NOMO-1 treated with DMSO at 0.1 percent for 48 hours (cell line): ENCODE measurements at regions not wholly inside any gene's neighbourhood (a gene's known extent, or its start where the extent isn't known, plus 50 kb on each side); places are given as distances from the start of the nearest gene placed in this dataset.

Experiments
- DNase-seq: peaks from one replicate; lab custom pipeline; 2025; ENCODE audit not compliant: unreplicated experiment; lab: John Stamatoyannopoulos, UW

DNA sequence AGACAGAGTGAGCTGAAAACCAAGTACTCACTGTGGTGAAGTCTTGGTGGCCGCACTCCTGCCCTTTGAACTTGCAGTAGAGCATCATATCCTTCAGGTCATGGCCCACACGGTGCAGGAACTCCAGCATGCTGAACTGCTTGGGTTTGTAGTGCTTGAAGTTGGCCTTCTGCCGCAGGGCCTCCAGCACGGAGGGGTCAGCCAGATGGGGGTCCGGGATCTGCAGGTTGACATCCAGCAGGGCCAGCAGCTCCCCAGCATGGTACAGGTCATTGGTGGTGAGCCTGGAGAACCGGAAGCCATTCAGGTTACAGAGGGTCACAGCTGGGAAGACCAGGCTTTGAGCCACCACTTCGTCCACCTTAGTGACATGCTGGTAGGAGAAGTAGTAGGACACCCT, 99.1 kb upstream of the CCL2 start:
- no peak for DNase-seq

DNA sequence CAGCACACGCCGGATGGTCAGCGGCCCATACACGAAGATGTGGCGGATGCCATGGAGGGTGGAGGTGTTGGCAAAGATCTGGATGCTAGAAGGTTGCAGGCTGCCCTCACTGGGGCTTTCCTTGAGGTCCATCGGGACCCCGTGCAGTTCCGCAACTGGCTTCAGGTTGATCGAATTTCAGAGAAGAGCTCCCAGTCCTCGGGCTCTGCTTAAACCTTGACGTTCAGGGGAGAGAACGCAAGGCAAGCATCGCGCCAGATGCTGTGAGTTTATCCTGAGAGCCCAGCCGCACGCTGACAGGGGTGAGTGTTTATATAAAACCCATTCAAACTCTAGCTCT, 98.7 kb upstream of the CCL2 start:
- no peak for DNase-seq

DNA sequence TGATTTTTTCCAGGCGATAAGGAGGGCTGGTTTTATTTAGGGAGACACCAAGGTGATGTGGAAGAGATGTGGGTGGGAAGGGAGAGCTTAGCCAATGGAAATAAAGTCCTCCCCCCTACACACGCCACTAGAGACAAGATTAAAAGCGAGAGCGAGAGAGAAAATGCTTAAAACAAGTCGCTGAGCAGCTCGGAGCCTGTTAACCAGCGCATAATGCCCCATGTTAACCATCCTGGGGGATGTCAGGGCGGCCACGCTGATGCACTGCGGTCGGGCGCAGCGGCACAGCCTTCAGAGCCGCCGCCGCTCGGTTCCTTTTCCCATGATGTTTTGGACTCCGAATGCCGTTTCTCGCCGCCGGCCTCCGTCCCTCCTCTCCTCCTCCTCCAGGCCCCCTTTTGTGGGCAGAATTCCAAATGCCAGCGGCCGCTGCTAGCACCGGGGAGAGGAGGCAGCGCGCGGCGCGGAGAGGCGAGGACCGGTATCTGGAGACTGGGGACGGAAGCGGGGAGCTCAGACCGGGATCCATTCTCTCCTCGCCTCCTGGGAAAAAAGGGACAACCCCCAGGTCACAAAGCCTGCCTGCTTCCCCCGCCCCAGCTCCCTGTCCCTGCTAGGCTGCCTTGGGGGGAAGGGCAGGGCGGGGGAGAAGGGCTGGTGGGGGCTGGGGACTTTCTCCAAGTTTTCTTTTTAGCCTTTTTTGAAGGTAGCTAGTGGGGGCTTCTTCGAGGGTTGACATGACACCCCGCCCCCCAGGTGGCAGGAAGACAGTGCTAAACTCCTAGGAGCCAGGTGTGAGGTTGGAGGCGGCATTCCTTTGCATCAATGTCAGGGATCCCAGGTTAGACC, 98.1 kb upstream of the CCL2 start:
- DNase-seq: no peak

DNA sequence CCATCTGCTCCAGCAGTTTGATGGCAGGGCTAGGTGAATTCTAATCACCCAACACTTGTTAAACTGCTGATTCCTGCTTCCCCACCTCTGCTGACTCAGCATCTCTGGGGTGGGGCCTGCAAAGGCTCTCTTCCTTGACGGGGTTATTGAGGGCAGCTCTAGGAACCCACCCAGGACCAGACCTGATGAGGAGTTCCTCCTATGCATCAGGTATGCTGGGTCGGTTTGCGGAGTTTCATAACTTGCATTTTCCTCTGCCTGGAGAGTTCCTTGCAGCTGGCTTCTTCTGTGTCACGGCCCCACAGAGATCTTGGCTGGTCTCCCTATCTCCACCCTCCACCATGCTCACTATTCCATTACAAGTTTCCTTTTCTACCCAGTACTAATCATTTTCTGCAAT, 93.4 kb upstream of the CCL2 start:
- no peak for DNase-seq

DNA sequence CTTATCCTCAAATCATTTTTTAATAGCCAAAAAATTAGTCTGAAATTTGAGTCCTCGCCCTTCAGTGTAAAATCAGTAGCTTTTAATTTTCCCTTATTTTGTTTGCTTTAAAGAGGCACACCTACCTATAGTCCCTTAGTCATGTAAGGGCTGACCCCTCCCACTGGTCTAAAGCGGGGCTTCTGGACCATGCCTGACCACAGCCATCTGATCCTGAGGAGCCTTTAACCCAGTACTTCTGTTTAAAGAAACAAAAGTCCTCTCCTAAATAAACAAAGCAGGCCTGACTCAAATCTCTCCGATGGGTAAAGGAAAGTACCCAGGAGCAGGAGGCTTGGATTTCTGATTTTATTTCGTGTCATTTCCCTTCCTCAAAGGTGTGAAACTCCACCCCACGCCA, 92.0 kb upstream of the CCL2 start:
- DNase-seq: no peak

DNA sequence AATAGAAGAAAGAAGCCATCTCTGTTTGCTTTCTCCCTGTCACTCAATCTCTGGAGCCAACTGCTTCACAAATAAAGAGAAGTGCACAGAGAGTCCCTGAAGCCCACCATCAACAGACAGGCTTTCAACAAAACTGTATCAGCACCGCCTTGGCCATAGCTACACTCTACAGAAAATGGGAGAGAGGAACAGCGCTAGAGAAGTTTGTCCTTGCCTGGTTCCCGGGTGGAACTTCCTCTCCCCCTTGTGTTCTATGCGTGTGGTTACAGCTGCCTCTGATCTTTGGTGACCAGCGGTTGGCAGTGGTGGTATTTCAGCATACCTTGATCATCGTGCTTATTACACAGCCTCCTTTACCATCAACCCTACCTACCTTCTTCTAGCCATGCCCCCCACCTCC, 91.4 kb upstream of the CCL2 start:
- DNase-seq: peak; percentile 14

DNA sequence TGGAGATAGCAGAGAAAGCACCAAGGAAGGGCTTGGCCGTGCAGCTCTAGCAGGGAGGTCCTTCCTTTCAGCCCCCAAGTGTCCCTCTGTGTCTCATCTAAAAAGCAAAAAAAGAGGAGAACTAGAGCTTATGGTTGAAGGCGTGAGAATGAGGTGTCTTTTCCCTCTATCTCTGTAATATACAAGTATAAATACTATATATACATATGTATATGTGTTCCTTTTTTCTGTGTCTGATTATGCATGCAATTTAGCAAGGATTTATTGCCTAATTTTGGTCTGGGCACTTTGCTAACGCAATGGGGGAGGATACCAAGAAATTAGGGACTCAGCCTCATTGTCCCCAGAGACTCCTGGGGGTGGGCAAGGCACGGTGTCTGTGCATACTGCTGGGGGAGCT, 90.2 kb upstream of the CCL2 start:
- no peak for DNase-seq

DNA sequence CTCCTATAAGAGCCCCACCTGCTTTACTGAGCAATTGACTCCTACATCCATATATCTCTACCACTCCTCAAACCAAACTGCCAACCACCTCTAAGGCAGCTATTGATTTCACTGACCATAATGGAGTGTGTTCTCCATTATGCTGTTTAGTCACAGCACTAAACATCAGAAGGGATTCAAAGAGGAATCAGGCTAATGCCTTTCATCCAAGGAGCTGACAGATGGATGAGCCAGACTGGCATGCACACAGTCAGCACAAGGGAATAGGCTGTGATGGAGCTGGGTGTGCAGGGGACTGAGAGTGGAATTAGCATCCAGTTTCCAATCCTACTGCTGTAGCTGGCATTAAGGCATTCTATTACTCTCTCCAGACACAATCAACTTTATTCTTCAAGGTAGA, 88.7 kb upstream of the CCL2 start:
- DNase-seq: no peak

DNA sequence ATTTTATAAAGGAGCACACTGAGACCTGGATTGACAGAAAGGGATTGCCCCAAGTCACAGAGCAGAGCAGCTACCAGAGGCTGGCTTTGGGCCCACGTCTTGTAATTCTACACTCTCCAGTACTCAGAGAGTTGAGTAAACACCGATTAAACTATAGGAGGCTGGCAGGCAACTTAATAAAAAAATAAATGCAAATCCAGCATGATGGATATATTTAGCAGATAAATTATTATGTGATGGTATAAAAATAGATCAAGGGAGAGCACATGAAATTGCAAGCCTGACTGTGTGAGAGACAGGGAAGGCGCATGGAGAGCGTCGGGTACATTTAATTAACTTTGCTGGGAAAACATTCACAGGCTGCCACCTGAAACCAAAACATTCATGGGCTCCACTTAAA, 87.7 kb upstream of the CCL2 start:
- no peak for DNase-seq

DNA sequence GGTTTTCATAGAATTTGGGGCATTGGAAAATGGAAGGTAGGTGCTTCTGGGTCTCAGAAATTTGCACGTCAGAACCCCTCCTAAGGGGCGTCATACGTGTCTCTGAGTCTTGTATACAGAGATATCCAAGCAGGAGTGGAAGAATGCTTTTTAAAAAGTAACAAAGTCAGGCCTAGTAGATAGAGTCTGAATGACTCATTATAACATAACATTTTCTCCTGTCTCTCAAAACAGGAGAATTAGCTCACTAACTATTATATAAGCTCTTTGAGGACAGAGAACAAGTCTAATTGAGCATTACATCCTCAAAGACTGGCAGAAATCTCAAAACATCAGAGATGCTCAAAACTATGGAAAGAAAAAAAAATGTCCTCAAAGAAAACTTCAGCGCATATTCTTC, 86.1 kb upstream of the CCL2 start:
- DNase-seq: no peak

DNA sequence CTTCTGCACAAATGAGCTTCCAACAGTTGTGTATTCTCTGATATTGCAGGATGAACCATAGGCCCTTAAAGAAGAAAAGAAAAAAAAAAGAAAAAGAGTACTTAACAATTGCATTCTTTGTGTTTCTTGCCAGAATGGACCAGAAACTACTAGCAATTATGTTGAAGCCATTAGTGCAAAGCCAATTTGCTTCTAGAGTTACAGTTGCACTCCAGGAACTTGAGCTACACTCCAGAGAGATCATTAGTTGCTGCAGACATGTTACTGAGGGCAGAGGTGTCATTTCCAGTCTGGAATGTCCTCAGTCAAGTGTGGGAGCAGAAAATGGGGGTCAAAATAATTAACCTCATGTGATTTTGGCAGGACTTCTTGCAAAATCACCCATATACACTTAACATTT, 85.6 kb upstream of the CCL2 start:
- DNase-seq: no peak

DNA sequence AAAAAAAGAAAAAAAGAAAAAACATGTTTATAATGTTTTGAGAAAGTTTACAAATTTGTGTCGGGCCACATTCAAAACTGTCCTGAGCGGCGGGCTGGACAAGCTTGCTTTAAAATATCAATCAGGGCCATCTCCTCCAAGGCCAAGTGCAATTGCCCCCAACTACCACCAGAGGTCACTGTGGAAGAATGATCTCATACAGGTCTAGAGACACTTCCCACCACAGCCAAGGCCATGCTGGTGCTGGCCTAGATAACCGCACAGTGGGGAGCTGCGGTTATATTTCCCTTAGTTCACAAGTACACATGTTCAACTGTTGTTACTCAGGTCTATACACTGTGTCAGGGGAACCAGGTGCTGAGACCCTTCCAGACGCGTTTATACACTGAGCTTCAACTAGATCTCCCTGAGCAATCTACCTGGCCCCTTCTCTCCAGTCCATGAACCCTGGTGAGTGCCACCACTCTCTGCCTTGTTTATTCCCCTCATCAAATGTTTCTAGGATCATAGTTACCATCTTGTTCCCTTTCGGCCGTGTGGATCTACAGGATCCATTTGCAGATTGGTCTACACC, 83.8 kb upstream of the CCL2 start:
- peak; percentile 58 for DNase-seq

DNA sequence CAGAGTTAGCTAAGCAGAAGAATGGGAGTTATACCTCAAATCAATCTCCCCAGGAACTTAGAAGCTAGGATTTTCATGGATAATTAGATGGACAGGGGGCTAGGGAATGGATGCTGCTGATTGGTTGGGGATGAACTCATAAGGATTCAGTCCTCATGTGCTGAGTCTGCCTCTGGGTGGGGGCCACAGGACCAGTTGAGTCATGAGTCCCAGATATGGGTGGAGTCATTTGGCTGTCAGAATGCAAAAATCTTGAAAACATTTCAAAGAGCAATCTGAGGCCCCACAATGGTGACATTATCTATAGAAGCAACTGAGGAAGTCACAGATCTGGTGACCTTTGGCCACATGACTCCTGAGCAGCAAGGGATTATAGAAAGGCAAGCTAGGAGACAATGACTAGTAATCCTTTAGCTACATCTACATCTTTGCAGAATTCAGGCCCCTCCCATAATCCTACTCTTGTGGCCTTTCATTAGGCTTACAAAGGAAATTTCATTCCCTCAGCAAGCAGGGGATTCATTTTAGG, 82.6 kb upstream of the CCL2 start:
- no peak for DNase-seq

DNA sequence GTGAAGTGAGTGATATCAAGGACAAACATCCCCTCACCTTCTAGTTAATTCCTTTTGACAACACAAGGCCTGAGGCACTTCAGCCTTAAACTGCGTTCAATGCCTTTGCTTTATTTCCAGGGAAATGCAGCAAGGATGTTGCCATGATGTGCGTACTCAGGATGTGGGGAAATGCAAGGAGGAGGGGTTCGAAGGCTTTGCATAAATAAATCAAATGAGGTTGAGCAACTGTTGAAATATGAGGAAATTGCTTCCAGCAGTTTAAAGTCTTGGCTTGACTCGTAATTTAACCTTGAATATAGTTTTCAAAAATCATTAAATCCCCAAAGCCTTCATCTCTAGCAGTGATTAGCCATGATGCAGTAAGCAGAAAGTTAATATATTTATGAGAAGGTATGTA, 81.8 kb upstream of the CCL2 start:
- DNase-seq: peak; percentile 74

DNA sequence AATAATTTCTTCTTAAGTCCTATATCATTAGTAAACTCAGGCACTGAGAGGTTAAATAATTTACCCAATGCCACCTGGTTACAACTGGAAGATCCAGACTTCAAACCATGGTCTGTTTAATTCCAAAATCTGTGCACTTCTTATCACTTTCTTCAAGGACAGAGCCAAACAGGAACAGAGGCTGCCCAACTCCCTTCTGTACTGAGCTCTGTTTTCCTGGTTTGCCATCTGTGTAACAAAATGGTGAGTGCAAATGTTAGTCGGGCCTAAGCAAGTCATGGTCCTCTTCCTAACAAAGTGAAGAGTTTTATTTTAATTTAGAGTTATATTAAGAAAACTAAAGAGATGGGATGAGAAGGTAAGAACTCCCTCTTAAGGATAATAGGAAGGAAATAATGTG, 80.6 kb upstream of the CCL2 start:
- DNase-seq: no peak

DNA sequence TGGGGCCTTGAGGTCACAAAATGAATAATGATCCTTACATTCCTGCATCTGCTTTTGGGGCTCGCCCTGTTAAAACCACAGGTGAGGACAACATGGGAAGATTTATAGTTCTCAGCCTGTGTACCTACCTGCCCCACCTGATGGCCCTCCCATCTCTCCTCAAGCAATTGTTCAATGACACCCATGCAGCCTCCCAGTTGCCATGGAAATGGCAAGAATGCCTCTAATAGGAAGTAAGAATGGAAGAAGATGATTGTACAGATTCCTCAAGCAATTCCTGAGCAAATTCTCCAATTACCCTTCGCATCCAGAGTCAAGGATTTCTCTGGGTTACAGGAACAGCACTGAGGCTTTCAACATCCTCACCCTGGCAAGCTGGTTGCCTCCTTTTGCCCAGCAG, 78.6 kb upstream of the CCL2 start:
- DNase-seq: no peak

DNA sequence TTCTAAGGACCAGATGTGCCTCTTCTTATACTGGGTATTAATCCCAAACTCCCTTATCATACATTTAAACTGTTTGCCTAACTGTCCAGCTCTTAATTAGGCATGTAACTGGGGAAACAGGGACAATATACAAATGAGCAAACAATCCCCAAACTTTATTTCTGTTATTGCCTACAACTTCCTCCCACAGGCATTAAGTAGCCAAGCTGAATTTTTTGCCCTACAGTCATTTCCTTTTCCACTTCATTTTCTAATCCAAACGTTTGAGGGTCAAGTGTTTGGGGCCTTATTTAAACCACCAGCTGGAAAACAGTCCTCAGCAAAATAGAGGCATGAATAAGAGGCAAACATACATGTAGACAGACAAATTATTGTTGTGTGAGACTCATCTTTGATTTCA, 77.4 kb upstream of the CCL2 start:
- DNase-seq: peak; percentile 24

DNA sequence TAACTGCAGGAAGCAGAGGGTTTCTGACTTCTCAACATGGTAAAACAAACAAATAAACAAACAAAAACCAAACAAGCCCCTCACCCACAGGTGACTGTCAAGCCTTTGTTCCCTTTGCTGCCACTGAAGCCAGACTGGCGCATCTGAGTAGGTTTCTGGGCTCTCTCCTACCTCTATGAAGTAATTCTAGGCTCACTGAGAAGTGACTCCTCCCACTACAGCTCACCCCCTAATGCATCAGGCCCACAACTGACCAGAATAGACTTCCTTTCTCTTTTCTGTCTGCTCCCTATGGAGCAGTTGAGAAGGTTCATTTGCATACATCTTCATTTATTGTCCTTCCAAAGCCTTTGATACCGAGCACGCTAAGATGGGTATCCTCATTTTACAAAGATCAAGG, 77.0 kb upstream of the CCL2 start:
- DNase-seq: no peak

DNA sequence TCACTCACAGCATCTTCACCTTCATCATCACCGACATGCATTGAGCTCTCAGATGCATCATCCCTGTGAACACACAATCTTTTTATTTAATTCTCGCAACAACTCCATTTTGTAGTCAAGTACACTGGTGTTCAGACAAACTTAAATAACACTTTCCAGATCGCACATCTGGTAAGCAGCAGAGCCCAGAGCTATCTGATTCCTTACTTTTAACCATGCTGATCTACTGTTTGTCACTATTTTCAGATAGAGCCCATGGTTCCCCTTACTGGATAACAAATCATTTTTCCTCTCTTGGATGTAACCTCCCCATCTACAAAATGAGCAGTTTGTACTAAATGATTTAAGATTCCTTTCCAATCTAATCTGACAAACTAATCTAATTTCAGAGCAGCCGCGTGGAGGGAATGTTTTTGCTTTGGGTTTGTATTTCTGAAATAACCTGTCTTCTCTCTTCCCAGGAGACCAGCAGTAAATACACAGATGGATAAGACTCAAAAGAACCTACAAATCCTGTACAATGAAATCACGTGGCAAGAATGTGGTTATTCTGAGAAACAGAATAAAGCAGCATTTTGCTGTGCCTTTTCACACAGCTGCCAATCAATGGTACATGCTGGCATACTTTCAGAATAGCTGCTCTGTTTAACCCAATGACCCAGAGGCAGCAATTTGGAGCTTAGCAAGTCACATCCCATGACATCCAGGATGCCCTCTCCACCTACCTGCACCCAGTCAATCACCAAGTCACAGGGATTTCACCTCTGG, 72.9 kb upstream of the CCL2 start:
- DNase-seq: no peak

DNA sequence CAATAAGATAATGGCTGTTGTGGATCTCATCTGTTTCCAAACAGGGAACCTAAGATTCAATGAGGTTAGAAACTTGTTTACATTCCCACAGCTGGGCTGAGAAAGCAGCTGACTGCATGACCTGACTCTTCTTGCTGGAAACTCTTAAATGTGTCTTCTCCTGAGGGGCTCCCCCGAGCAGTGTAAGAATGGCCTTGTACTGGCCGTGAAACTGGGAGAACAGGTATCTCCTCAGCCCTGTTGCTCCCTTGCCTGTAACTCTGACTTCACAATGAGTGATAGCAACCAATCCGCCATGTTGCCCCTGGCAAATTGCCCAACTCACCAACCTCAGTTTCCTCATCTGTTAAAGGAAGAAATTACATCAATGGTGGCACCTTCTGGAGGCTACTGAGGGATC, 59.1 kb upstream of the CCL2 start:
- no peak for DNase-seq

DNA sequence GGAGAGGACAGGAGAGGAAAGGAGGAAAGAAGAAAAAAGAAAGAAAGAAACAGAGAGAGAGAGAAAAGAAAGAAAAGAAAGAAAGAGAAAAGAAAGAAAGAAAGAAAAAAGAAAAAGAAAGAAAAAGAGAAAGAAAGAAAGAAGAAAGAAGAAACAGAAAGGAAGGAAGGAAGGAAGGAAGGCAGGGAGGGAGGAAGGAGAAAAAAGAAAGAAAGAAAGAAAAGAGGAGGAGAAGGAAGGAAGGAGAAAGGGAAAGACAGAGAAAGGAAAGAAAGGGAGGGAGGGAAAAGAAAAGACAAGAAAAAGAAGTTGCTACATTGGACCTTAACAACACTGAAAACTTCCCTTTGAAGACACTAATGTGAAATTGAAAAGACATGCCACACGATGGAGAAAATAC, 56.6 kb upstream of the CCL2 start:
- no peak for DNase-seq

DNA sequence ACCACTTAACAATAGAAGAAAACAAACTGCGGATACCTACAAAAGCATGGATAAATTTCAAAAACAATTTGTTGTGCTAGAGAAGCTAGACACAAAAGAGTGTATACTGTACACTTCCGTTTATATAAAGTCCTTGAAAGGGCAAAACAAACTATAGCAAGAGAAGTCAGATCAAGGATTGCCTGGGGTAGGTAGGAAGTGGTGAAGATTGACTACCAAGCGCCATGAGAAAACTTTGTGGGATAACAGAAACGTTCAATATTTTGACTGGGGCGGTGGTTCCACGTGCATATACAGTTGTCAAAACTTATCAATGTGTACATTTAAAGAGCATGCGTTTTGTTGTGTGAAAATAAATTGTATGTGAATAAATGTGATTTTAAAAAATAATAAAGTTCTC, 55.6 kb upstream of the CCL2 start:
- peak; percentile 10 for DNase-seq
